SU-DHL-6 (cell line): ENCODE measurements at regions not wholly inside any gene's neighbourhood (a gene's known extent, or its start where the extent isn't known, plus 50 kb on each side); places are given as distances from the start of the nearest gene placed in this dataset.

Experiments
- H2AFZ ChIP-seq: fragments of 200-600 bp; sonication (generic); 2 replicates; pipeline ENCODE4 v1.6.1; 2014; ENCODE audit warnings: low read depth, mild to moderate bottlenecking, moderate library complexity, mixed read lengths, antibody characterized with exemption, low read length; ENCODE audit not compliant: severe bottlenecking
- H3F3A ChIP-seq: fragments of 200-600 bp; shearing (Covaris generic); 2 replicates; pipeline ENCODE4 v1.6.0; 2016; ENCODE audit warnings: antibody characterized with exemption, mild to moderate bottlenecking; ENCODE audit not compliant: insufficient read depth
- H3K27ac ChIP-seq: fragments of 200-600 bp; sonication (generic); 2 replicates; pipeline ENCODE4 v1.5.1; 2016; ENCODE audit warnings: low read depth, mild to moderate bottlenecking, low read length, moderate library complexity, mixed read lengths
- H3K27me3 ChIP-seq: fragments of 200-600 bp; sonication (generic), shearing (Covaris generic); 2 replicates; pipeline ENCODE4 v1.6.0; 2014; ENCODE audit warnings: mild to moderate bottlenecking, low read length
- H3K36me3 ChIP-seq: fragments of 200-600 bp; sonication (generic); 2 replicates; pipeline ENCODE4 v1.6.1; 2014; ENCODE audit warnings: mild to moderate bottlenecking, low read length, mixed read lengths
- H3K4me2 ChIP-seq: fragments of 300-600, 200-600 bp; shearing (Covaris generic), sonication (generic); 2 replicates; pipeline ENCODE4 v1.6.0; 2014; ENCODE audit warnings: low read length, low read depth, mild to moderate bottlenecking; ENCODE audit not compliant: poor library complexity, severe bottlenecking
- H3K4me3 ChIP-seq: fragments of 200-600 bp; sonication (generic); 2 replicates; pipeline ENCODE4 v1.5.1; 2014; ENCODE audit warnings: antibody characterized with exemption, low read length, mild to moderate bottlenecking, mixed read lengths; ENCODE audit not compliant: insufficient read depth, poor library complexity, severe bottlenecking
- H3K79me2 ChIP-seq: fragments of 200-600 bp; sonication (generic); 2 replicates; pipeline ENCODE4 v1.6.1; 2014; ENCODE audit warnings: mild to moderate bottlenecking, low read length, moderate library complexity; ENCODE audit not compliant: insufficient read depth
- H3K9ac ChIP-seq: fragments of 200-600 bp; sonication (generic); 2 replicates; pipeline ENCODE4 v1.7.0; 2014; ENCODE audit warnings: mild to moderate bottlenecking, low read length
- H3K9me2 ChIP-seq: fragments of 200-600 bp; sonication (generic); replicated peaks from 2 replicates; pipeline ENCODE4 v1.6.1; 2014; ENCODE audit warnings: low read length; ENCODE audit not compliant: insufficient read depth
- H3K9me3 ChIP-seq: fragments of 200-600 bp; sonication (generic); 2 replicates; pipeline ENCODE4 v1.6.1; 2014; ENCODE audit warnings: low read length, mixed read lengths; ENCODE audit not compliant: insufficient read depth
- H4K20me1 ChIP-seq: fragments of 200-600 bp; sonication (generic); 2 replicates; pipeline ENCODE4 v1.6.1; 2014; ENCODE audit warnings: low read depth, mild to moderate bottlenecking, antibody characterized with exemption, low read length, moderate library complexity, mixed read lengths
- EZH2phosphoT487 ChIP-seq: fragments of 200-600 bp; sonication (generic), shearing (Covaris generic); conservative IDR thresholded peaks from 2 replicates; pipeline ENCODE4 v1.6.1; 2018; ENCODE audit warnings: mild to moderate bottlenecking, antibody characterized with exemption, low read length, moderate library complexity, mixed read lengths
- TF ChIP-seq, protein P1 (sequence below): fragments of 200-600 bp; sonication (generic); IDR thresholded peaks from one replicate; pipeline ENCODE4 v1.5.1; 2017; ENCODE audit warnings: antibody characterized with exemption, mild to moderate bottlenecking, low read length, moderate library complexity; ENCODE audit not compliant: insufficient read depth, poor library complexity, severe bottlenecking

DNA sequence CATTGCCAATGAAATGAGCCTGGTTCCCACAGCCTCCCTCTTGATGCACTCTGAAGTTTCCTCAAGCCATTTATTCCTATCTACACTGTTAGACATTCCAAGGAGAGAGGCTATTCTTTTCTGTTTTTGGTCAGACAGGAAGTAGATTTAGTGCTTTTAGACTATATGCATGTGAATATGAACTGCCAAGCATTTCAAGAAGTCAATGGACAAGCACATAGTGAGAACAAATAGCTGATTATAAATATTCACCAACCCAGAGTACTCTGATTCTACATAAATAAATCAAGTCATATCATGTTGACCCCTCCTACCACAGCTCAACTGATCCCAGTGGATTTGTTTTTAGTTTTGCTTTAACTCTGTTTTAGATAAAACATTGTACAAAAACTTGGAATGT lies 412.5 kb upstream of the RARB start:
- no peak overlapping the region for H3K4me3 ChIP-seq
- H3K36me3 ChIP-seq, result no peaks in the 10 kb centered on the region
- no peak overlapping the region for H3K4me2 ChIP-seq
- no peaks in the 10 kb centered on the region for H3K9me2 ChIP-seq
- no peaks in the 10 kb centered on the region for H4K20me1 ChIP-seq
- TF ChIP-seq, protein P1, sequence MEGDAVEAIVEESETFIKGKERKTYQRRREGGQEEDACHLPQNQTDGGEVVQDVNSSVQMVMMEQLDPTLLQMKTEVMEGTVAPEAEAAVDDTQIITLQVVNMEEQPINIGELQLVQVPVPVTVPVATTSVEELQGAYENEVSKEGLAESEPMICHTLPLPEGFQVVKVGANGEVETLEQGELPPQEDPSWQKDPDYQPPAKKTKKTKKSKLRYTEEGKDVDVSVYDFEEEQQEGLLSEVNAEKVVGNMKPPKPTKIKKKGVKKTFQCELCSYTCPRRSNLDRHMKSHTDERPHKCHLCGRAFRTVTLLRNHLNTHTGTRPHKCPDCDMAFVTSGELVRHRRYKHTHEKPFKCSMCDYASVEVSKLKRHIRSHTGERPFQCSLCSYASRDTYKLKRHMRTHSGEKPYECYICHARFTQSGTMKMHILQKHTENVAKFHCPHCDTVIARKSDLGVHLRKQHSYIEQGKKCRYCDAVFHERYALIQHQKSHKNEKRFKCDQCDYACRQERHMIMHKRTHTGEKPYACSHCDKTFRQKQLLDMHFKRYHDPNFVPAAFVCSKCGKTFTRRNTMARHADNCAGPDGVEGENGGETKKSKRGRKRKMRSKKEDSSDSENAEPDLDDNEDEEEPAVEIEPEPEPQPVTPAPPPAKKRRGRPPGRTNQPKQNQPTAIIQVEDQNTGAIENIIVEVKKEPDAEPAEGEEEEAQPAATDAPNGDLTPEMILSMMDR, result no peak
- TF ChIP-seq EZH2phosphoT487, result no peak
- no peak overlapping the region for H2AFZ ChIP-seq
- no peaks in the 10 kb centered on the region for H3F3A ChIP-seq
- H3K9ac ChIP-seq, result no peak overlapping the region
- H3K27ac ChIP-seq, result no peak overlapping the region
- no peaks in the 10 kb centered on the region for H3K27me3 ChIP-seq
- H3K9me3 ChIP-seq, result no peaks in the 10 kb centered on the region
- H3K79me2 ChIP-seq, result no peaks in the 10 kb centered on the region

DNA sequence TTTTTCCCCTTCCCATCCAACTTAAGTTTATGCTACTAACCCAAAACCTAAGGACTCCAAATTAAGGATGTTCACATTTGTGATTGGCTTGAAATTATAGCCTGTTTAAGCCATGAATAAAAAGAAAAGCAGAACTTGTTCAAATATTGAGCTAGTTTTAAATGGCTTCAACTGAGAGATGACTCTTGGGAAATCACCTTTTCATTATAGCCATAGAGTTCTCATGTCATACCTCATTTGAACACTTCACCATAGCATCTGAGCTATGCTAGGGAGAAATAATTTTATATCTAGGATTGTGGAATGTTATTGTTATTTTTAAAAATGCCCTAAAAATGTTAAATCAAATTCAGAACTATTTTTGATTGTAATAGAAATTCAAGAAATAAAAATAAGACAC lies 409.2 kb upstream of the RARB start:
- no peak for TF ChIP-seq EZH2phosphoT487
- TF ChIP-seq, protein P1, result no peak
- no peaks in the 10 kb centered on the region for H4K20me1 ChIP-seq
- no peak overlapping the region for H3K4me3 ChIP-seq
- H3K4me2 ChIP-seq, result no peak overlapping the region
- H3K9me3 ChIP-seq, result no peaks in the 10 kb centered on the region
- no peaks in the 10 kb centered on the region for H3K79me2 ChIP-seq
- no peaks in the 10 kb centered on the region for H3K27me3 ChIP-seq
- H3K27ac ChIP-seq, result no peak overlapping the region
- H3K9ac ChIP-seq, result no peak overlapping the region
- H3K36me3 ChIP-seq, result no peaks in the 10 kb centered on the region
- H3K9me2 ChIP-seq, result no peaks in the 10 kb centered on the region
- H2AFZ ChIP-seq, result no peak overlapping the region
- no peaks in the 10 kb centered on the region for H3F3A ChIP-seq

DNA sequence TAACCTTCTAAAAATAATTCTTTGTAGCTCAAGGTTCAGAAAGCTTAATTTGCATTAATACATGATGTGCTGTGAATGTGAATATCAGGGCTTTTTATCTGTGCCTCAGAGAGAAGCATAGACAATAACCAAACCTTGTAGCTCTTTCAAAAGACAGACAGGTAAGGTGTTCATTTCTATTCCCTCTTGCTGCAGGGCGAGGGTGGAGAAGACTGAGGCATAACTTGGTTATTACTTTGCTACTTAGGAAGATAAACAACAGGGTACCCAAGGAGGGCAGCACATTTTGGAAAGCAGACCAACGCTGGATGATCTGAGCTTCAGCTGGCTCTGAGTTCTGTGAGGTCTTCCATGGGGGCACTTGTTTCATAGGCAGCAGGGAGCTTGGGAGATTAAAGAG lies 408.6 kb upstream of the RARB start:
- Histone ChIP-seq H3K9me3 (no peaks in the 10 kb centered on the region), H3K27ac (no peak overlapping the region), H3K4me3 (no peak overlapping the region), H3K27me3 (no peaks in the 10 kb centered on the region), H2AFZ (no peak overlapping the region), H3K79me2 (no peaks in the 10 kb centered on the region), H3F3A (no peaks in the 10 kb centered on the region), H3K9ac (no peak overlapping the region), H3K36me3 (no peaks in the 10 kb centered on the region), H3K4me2 (no peak overlapping the region), H4K20me1 (no peaks in the 10 kb centered on the region), H3K9me2 (no peaks in the 10 kb centered on the region)
- TF ChIP-seq, protein P1, result no peak
- no peak for TF ChIP-seq EZH2phosphoT487

DNA sequence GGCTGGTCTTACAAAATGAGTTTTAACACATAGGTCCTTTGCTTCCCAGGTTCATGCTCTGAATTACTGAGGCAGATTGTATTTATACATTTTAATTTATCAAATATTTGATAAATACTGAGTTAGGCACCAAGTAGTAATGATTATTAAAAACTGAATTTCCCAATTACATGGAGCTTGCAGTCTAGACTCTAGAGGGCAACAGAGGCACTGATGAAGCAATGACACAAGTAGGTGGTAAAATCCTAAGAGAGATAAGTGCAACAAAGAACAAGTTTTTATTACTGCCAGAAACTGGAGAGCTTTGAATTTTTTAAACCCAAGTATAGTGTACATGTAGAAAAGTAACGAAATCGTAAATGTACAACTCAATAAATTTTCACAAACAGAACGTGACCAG lies 406.2 kb upstream of the RARB start:
- no peaks in the 10 kb centered on the region for H3K27me3 ChIP-seq
- H3K9me3 ChIP-seq, result no peaks in the 10 kb centered on the region
- no peak overlapping the region for H3K9ac ChIP-seq
- no peaks in the 10 kb centered on the region for H4K20me1 ChIP-seq
- no peak overlapping the region for H3K4me2 ChIP-seq
- H3K9me2 ChIP-seq, result no peaks in the 10 kb centered on the region
- TF ChIP-seq, protein P1, result no peak
- TF ChIP-seq EZH2phosphoT487, result no peak
- no peaks in the 10 kb centered on the region for H3F3A ChIP-seq
- H3K27ac ChIP-seq, result no peak overlapping the region
- H3K79me2 ChIP-seq, result no peaks in the 10 kb centered on the region
- H3K36me3 ChIP-seq, result no peaks in the 10 kb centered on the region
- no peak overlapping the region for H2AFZ ChIP-seq
- H3K4me3 ChIP-seq, result no peak overlapping the region
